ENCODE measurements at regions not wholly inside any gene's neighbourhood (a gene's known extent, or its start where the extent isn't known, plus 50 kb on each side); places are given as distances from the start of the nearest gene placed in this dataset.
"Not testable (repeated sequence)": the region's sequence is repeated elsewhere in the genome, so short reads cannot be mapped to it uniquely, and the experiment has no call there.

DNA sequence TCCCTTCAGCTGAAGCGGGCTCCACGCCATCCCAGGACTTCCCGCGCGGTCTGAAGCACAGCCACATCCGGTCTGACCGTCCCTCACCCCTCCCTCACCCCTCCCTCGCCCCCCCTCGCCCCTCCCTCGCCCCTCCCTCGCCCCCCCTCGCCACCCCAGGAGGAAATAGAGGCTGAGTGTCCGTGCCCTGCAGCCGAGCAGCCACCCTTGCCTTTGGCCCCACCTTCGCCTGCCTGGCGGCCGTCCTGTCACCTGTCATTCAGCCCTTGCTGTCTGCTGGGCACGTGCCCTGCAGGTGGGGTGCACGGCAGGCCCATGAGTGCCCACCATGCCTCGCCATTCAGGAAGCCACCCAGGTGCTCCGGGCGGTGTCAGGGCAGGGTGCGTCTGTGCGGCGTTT lies 3988.1 kb upstream of the TPTE start:
- peak; percentile 36 for ATAC-seq
- H3K4me2 ChIP-seq (ENCODE audit: control insufficient read depth, insufficient read depth); H3K79me2 ChIP-seq (ENCODE audit: control insufficient read depth, insufficient read depth, low read length); H2AFZ ChIP-seq (ENCODE audit: control insufficient read depth, low read depth, low read length); intact Hi-C loops (cut with micrococcal nuclease; ENCODE audit: unreplicated experiment); H3K9ac ChIP-seq (ENCODE audit: control insufficient read depth, insufficient read depth, low read length); H3K27me3 ChIP-seq (replicated peaks in 1 of 2; ENCODE audit: control insufficient read depth in 2 of 2, insufficient read depth in 2 of 2, low read length in 1 of 2); BruUV-seq (replicated peaks); H3K9me3 ChIP-seq (replicated peaks; ENCODE audit: control insufficient read depth, insufficient read depth, low read length); in situ Hi-C loops (cut with MboI); FAIRE-seq; H4K20me1 ChIP-seq (ENCODE audit: control insufficient read depth, insufficient read depth); RAD21 ChIA-PET (ENCODE audit: unreplicated experiment); H3K36me3 ChIP-seq (ENCODE audit: control insufficient read depth in 2 of 2, insufficient read depth in 2 of 2, low read length in 1 of 2); H3K4me1 ChIP-seq (ENCODE audit: control insufficient read depth, insufficient read depth, low read length); SMC1A ChIA-PET (ENCODE audit: uncharacterized antibody, unreplicated experiment); H3K4me3 ChIP-seq; CTCF ChIA-PET; H3K27ac ChIP-seq (ENCODE audit: control insufficient read depth, insufficient read depth); DNase-seq (ENCODE audit: low read depth, low spot score); POLR2A ChIA-PET: not testable (repeated sequence)
- WGBS (ENCODE audit: insufficient coverage, insufficient replicate concordance, low lambda C conversion rate, missing lambda C conversion rate), result no CpG with 5 or more reads among the region's 25 CpGs

DNA sequence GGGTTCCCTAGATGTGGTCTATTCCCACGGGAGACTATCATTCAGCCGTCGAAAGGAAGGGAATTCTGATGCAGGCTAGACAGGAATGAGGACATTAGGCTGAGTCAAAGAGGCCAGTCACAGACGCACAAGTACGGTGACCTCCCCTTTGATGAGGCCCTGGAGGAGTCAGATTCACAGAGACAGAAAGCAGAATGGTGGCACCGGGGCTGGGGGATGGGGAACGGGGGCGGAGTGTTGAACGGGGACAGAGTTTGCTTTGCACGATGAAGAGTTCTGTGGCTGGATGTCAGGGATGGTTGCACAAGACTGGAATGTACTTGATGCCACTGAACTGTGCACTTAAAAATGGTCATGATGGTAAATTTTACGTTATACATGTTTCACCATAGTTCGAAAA lies 3983.1 kb upstream of the TPTE start:
- H3K4me2 ChIP-seq (ENCODE audit: control insufficient read depth, insufficient read depth); SMC1A ChIA-PET (ENCODE audit: uncharacterized antibody, unreplicated experiment): not testable (repeated sequence)

DNA sequence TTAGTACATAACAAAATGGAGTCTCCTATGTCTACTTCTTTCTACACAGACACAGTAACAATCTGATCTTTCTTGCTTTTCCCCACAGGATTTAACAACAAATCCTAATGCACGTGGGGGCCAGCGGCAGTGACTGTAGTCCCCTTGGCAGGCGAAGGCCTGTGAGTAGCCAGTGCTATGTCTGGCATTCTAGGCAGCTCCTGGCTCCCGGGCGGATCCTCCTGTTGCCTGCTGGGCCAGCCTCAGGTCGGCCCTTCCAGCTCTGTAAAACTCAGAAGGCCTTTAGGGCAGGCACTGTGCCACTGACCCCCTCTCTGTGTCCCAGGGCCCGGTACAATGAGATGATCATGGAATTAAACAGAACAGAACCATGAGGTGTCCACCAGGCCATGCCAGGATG lies 3981.7 kb upstream of the TPTE start:
- no CpG with 5 or more reads among the region's 7 CpGs for WGBS (ENCODE audit: insufficient coverage, insufficient replicate concordance, low lambda C conversion rate, missing lambda C conversion rate)
- H3K27ac ChIP-seq (ENCODE audit: control insufficient read depth, insufficient read depth); H3K9me3 ChIP-seq (replicated peaks; ENCODE audit: control insufficient read depth, insufficient read depth, low read length); H3K4me2 ChIP-seq (ENCODE audit: control insufficient read depth, insufficient read depth); in situ Hi-C loops (cut with MboI); FAIRE-seq; ATAC-seq; RAD21 ChIA-PET (ENCODE audit: unreplicated experiment); SMC1A ChIA-PET (ENCODE audit: uncharacterized antibody, unreplicated experiment); H3K27me3 ChIP-seq (replicated peaks in 1 of 2; ENCODE audit: control insufficient read depth in 2 of 2, insufficient read depth in 2 of 2, low read length in 1 of 2); intact Hi-C loops (cut with micrococcal nuclease; ENCODE audit: unreplicated experiment); POLR2A ChIA-PET; H3K4me3 ChIP-seq; H3K36me3 ChIP-seq (ENCODE audit: control insufficient read depth in 2 of 2, insufficient read depth in 2 of 2, low read length in 1 of 2); H2AFZ ChIP-seq (ENCODE audit: control insufficient read depth, low read depth, low read length); H4K20me1 ChIP-seq (ENCODE audit: control insufficient read depth, insufficient read depth); DNase-seq (ENCODE audit: low read depth, low spot score); BruUV-seq (replicated peaks); H3K79me2 ChIP-seq (ENCODE audit: control insufficient read depth, insufficient read depth, low read length); H3K9ac ChIP-seq (ENCODE audit: control insufficient read depth, insufficient read depth, low read length); H3K4me1 ChIP-seq (ENCODE audit: control insufficient read depth, insufficient read depth, low read length); CTCF ChIA-PET: not testable (repeated sequence)

More for the DNA sequence above, 3983.1 kb upstream of the TPTE start:
- H3K36me3 ChIP-seq (ENCODE audit: control insufficient read depth in 2 of 2, insufficient read depth in 2 of 2, low read length in 1 of 2); ATAC-seq; H3K79me2 ChIP-seq (ENCODE audit: control insufficient read depth, insufficient read depth, low read length); H3K4me1 ChIP-seq (ENCODE audit: control insufficient read depth, insufficient read depth, low read length); H3K27me3 ChIP-seq (replicated peaks in 1 of 2; ENCODE audit: control insufficient read depth in 2 of 2, insufficient read depth in 2 of 2, low read length in 1 of 2); FAIRE-seq; POLR2A ChIA-PET; RAD21 ChIA-PET (ENCODE audit: unreplicated experiment); BruUV-seq (replicated peaks); H3K9ac ChIP-seq (ENCODE audit: control insufficient read depth, insufficient read depth, low read length); H4K20me1 ChIP-seq (ENCODE audit: control insufficient read depth, insufficient read depth); H2AFZ ChIP-seq (ENCODE audit: control insufficient read depth, low read depth, low read length); DNase-seq (ENCODE audit: low read depth, low spot score); H3K9me3 ChIP-seq (replicated peaks; ENCODE audit: control insufficient read depth, insufficient read depth, low read length); in situ Hi-C loops (cut with MboI); H3K4me3 ChIP-seq; H3K27ac ChIP-seq (ENCODE audit: control insufficient read depth, insufficient read depth); CTCF ChIA-PET; intact Hi-C loops (cut with micrococcal nuclease; ENCODE audit: unreplicated experiment): not testable (repeated sequence)
- WGBS (ENCODE audit: insufficient coverage, insufficient replicate concordance, low lambda C conversion rate, missing lambda C conversion rate), result no CpG with 5 or more reads among the region's 12 CpGs

DNA sequence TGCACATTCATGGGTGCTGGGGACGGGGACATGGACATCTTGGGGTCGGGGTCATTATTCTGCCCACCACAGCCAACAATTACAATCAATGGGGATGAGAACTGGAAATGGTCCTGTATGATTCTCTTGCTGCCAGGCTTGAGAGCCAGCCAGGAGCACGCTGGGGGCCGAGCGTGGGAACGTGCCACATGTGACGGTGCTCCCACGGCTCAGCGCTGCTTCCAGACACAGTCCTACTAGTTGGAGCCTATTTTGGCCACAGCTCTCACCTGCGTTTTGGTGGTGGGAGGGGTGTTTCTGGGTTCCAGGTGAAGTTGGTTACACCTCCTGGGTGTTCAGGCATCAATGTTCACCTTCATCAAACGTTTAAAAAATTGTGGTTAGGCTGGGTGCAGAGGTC lies 3980.3 kb upstream of the TPTE start:
- SMC1A ChIA-PET (ENCODE audit: uncharacterized antibody, unreplicated experiment); H3K27ac ChIP-seq (ENCODE audit: control insufficient read depth, insufficient read depth); H3K4me3 ChIP-seq; H3K9me3 ChIP-seq (replicated peaks; ENCODE audit: control insufficient read depth, insufficient read depth, low read length); DNase-seq (ENCODE audit: low read depth, low spot score); in situ Hi-C loops (cut with MboI); BruUV-seq (replicated peaks); H3K27me3 ChIP-seq (replicated peaks in 1 of 2; ENCODE audit: control insufficient read depth in 2 of 2, insufficient read depth in 2 of 2, low read length in 1 of 2); H4K20me1 ChIP-seq (ENCODE audit: control insufficient read depth, insufficient read depth); ATAC-seq; H3K79me2 ChIP-seq (ENCODE audit: control insufficient read depth, insufficient read depth, low read length); H2AFZ ChIP-seq (ENCODE audit: control insufficient read depth, low read depth, low read length); H3K4me2 ChIP-seq (ENCODE audit: control insufficient read depth, insufficient read depth); H3K9ac ChIP-seq (ENCODE audit: control insufficient read depth, insufficient read depth, low read length); RAD21 ChIA-PET (ENCODE audit: unreplicated experiment); H3K36me3 ChIP-seq (ENCODE audit: control insufficient read depth in 2 of 2, insufficient read depth in 2 of 2, low read length in 1 of 2); intact Hi-C loops (cut with micrococcal nuclease; ENCODE audit: unreplicated experiment); H3K4me1 ChIP-seq (ENCODE audit: control insufficient read depth, insufficient read depth, low read length); POLR2A ChIA-PET; CTCF ChIA-PET; FAIRE-seq: not testable (repeated sequence)
- WGBS (ENCODE audit: insufficient coverage, insufficient replicate concordance, low lambda C conversion rate, missing lambda C conversion rate), result no CpG with 5 or more reads among the region's 11 CpGs

Data from GM12878 (cell line).